GM19452 (cell line): ENCODE measurements at regions not wholly inside any gene's neighbourhood (a gene's known extent, or its start where the extent isn't known, plus 50 kb on each side); places are given as distances from the start of the nearest gene placed in this dataset.
"Not testable (repeated sequence)": the region's sequence is repeated elsewhere in the genome, so short reads cannot be mapped to it uniquely, and the experiment has no call there.

Experiments used
- ATAC-seq: cut with Tn5 transposase; IDR thresholded peaks from one replicate; pipeline ENCODE4 v1.9.1; 2021; ENCODE audit not compliant: unreplicated experiment

GRCh38 chr2:175366815-175367214 is 185.3 kb upstream of the ATP5MC3 start:
- peak; percentile 66 for ATAC-seq

GRCh38 chr2:175363699-175364098 is 182.2 kb upstream of the ATP5MC3 start:
- no peak for ATAC-seq

- ATAC-seq: no peak
Observed at GRCh38 chr2:175362331-175362730, 180.8 kb upstream of the ATP5MC3 start.

GRCh38 chr2:175359710-175360109 is 178.2 kb upstream of the ATP5MC3 start:
- no peak for ATAC-seq

- ATAC-seq: no peak
Observed at GRCh38 chr2:175356901-175357300, 175.4 kb upstream of the ATP5MC3 start.

- no peak for ATAC-seq
Observed at GRCh38 chr2:175355246-175355645, 173.7 kb upstream of the ATP5MC3 start.

- no peak for ATAC-seq
Observed at GRCh38 chr2:175353275-175353674, 171.8 kb upstream of the ATP5MC3 start.

GRCh38 chr2:175351512-175351911 is 170.0 kb upstream of the ATP5MC3 start:
- ATAC-seq: no peak

GRCh38 chr2:175350105-175350504 is 168.6 kb upstream of the ATP5MC3 start:
- ATAC-seq: no peak

- ATAC-seq: no peak
Observed at GRCh38 chr2:175342085-175342484, 160.6 kb upstream of the ATP5MC3 start.

- no peak for ATAC-seq
Observed at GRCh38 chr2:175330195-175330594, 148.7 kb upstream of the ATP5MC3 start.

- no peak for ATAC-seq
Observed at GRCh38 chr2:175326801-175327200, 145.3 kb upstream of the ATP5MC3 start.

- not testable (repeated sequence) for ATAC-seq
Observed at GRCh38 chr2:175326164-175326563, 144.7 kb upstream of the ATP5MC3 start.

- ATAC-seq: no peak
Observed at GRCh38 chr2:175323162-175323561, 141.7 kb upstream of the ATP5MC3 start.

GRCh38 chr2:175318542-175318941 is 137.0 kb upstream of the ATP5MC3 start:
- ATAC-seq: peak; percentile 89

GRCh38 chr2:175317751-175318150 is 136.2 kb upstream of the ATP5MC3 start:
- no peak for ATAC-seq

- no peak for ATAC-seq
Observed at GRCh38 chr2:175312137-175312536, 130.6 kb upstream of the ATP5MC3 start.

- ATAC-seq: peak; percentile 67
Observed at GRCh38 chr2:175310813-175311504, 129.4 kb upstream of the ATP5MC3 start.

- ATAC-seq: no peak
Observed at GRCh38 chr2:175309799-175310198, 128.3 kb upstream of the ATP5MC3 start.

GRCh38 chr2:175308005-175308404 is 126.5 kb upstream of the ATP5MC3 start:
- no peak for ATAC-seq

GRCh38 chr2:175304541-175304940 is 123.0 kb upstream of the ATP5MC3 start:
- no peak for ATAC-seq

GRCh38 chr2:175293776-175294175 is 112.3 kb upstream of the ATP5MC3 start:
- no peak for ATAC-seq

- ATAC-seq: no peak
Observed at GRCh38 chr2:175293195-175293594, 111.7 kb upstream of the ATP5MC3 start.
